Kidney glomerular epithelial cell (primary cell): ENCODE measurements at regions not wholly inside any gene's neighbourhood (a gene's known extent, or its start where the extent isn't known, plus 50 kb on each side); places are given as distances from the start of the nearest gene placed in this dataset.

Experiments used
- DNase-seq: peaks from one replicate; lab custom pipeline; 2025; lab: John Stamatoyannopoulos, UW

DNA sequence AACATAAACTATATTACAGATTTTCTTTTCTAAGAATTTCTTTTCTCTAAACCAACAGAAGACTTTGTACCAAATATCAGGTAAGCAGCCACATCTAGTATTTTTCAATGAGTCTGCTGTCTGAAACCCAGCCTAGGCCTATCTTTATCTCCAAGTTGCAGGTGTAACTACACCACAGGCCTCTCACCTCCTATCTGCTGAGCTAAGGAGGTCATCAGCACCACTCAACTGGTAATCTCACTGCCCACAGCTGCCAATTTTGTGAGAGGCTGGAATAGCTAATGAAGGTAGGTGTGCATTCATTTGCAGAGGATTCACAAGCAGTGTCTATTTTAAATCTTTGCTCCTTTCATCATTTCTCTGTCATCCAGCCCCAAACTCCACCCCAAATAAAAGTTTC is 584.8 kb downstream of the HDGFL1 start:
- no peak for DNase-seq

- no peak for DNase-seq
Observed at GRCh38 chr6:23170049-23170448, 600.7 kb downstream of the HDGFL1 start.

DNA sequence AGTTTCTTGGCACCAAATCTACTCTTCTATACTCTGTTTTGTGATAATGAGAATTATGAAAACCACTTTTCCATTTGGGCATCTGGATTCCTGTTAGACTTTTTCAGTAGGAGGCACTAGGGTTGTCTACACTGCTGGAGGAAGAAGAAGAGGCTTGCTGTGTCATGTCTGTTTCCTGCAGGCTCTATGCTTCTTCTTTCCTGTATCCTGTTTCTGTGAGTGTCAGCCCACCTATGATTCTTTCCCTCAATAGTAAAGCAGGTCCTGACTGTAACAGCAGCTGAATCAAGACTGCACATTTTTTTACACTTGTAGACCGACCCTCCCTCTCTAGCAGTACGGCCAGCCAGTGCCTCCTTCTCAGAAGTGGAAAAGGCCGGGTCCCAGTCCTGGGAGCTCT is 603.9 kb downstream of the HDGFL1 start:
- DNase-seq: no peak

GRCh38 chr6:23174781-23175361 is 605.5 kb downstream of the HDGFL1 start:
- peak; percentile 75 for DNase-seq

- DNase-seq: no peak
Observed at GRCh38 chr6:23175391-23175790, 606.0 kb downstream of the HDGFL1 start.

DNA sequence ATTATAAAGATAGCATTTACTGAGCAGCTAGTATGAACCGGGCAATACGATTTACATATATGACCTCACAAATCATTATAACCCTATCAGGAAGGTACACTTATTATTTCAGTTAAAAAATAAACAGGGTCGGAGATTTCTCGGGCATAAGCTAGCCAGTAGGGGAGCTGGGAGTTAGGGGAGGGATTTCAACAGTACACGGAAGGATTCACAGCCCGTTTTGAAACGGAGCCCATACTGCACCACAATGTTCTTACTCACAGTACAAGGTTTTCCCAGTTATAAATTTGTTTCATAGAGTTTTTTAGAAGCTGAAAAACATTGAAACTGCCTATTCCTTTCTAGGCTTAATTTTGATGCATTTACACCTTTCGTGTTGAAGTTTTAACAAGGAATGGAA is 607.1 kb downstream of the HDGFL1 start:
- DNase-seq: no peak

DNA sequence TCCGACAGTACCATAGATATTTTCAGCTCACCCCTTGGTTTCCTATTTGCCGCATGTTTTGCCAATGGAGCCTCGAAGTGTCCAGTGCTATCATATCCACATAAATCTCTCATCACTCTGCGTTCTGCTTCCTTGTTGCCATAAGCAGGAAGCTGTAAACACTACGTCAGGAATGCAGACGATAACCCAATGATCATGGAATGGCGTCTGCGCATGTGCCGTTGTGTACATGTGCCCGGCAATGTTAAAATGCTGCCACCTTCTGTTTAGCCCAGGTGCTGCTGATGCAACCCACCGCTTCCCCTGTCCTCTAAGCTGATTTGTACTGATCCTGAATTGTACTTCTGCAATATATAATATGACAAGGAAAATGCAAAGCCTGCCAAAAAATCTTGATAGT is 607.5 kb downstream of the HDGFL1 start:
- no peak for DNase-seq

GRCh38 chr6:23177806-23178205 is 608.4 kb downstream of the HDGFL1 start:
- no peak for DNase-seq

- DNase-seq: no peak
Observed at GRCh38 chr6:23179994-23180393, 610.6 kb downstream of the HDGFL1 start.

DNA sequence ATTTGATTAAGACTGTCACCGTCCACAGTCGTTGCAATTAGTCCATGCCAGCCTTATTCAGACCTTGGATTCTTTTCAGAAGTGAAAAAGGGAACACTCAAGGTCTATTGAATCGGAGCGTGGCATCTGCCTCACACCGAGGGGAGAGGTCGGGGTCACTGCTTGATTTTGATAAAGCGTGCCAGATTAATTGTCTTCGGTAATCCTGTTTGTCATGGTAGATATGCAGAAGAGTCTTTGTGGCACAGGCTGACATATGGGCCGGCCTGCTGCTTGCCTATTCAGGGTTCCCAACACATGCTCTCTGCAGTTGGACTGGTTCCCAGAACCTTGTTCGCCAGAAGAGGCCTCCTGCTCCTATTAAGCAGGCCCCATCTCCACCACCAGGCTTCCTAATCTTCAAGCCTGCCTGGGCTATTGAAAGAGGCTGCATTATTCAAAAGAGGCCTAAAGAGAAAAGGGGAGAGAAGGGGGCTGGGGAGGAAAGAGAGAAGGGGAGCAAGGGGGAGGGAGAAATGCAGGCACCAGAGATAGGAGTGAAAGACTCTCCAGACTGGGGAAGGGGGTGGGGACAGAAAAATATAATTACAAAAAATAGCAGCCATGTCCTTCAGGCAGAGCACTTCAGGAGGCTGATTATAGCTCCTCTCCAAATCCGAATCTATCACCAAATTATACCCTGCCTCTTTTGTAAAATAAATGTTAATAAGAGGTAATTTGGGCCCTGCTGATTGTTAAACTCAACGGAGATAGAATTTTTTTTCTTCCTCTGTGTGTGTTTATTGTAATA is 611.3 kb downstream of the HDGFL1 start:
- DNase-seq: no peak

DNA sequence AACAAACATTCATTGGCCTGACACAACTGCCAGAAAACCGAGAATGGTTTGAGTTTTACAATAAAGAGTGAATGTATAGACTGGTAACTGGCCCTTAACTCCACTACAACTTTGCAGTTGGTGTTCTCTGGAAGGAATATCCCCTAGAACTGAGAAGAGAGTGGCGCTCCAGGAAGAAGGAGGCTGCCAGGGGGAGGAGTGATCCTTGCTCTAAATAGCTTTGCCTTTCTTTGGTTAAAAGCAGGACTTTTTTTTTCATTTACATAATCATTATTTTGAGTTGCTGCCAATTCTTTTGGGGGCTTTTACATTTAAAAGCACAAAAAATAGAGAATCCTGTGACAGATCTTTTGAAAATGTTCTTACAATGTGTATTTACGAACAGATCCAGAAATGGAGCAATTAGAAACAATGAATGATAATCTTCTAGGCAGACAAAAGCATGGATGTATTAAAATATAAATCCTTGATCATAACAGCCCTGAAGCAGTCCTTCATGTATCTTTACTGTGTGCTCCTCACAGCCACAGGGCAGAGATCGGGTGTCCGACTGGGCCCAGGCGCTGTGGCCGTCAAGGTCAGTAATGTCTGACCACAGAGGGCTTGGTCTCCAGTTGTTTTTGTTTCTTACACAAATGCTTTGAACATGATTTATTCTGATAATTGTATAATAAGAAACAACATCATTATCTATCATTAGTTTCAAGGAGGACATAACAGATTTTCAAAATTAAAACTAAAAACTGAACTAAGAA is 612.2 kb downstream of the HDGFL1 start:
- DNase-seq: no peak

DNA sequence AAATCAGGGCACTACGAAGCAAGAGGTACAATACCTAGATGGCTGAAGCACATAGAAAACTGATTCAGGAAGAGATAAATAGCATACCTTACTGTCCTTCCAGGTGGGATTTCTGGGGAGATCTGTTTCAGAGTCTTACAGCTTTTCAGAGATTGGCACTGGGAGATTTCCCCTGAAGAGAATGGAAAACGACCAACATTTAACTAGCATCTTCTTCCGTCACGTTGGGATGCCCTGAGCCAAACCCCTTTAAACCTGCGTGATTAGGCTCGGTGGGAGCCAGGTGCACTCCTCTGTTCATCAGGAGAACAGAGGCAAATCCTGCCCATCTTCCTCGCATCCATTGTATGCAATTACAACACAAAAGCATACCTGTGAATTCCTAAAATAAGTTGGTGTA is 614.5 kb downstream of the HDGFL1 start:
- DNase-seq: no peak

GRCh38 chr6:23184351-23184750 is 615.0 kb downstream of the HDGFL1 start:
- no peak for DNase-seq

- no peak for DNase-seq
Observed at GRCh38 chr6:23195487-23195886, 626.1 kb downstream of the HDGFL1 start.

GRCh38 chr6:23199541-23199940 is 630.2 kb downstream of the HDGFL1 start:
- no peak for DNase-seq

- no peak for DNase-seq
Observed at GRCh38 chr6:23200946-23201345, 631.6 kb downstream of the HDGFL1 start.

GRCh38 chr6:23202207-23202606 is 632.8 kb downstream of the HDGFL1 start:
- DNase-seq: no peak

GRCh38 chr6:23212398-23212797 is 643.0 kb downstream of the HDGFL1 start:
- no peak for DNase-seq

- no peak for DNase-seq
Observed at GRCh38 chr6:23213193-23213592, 643.8 kb downstream of the HDGFL1 start.

DNA sequence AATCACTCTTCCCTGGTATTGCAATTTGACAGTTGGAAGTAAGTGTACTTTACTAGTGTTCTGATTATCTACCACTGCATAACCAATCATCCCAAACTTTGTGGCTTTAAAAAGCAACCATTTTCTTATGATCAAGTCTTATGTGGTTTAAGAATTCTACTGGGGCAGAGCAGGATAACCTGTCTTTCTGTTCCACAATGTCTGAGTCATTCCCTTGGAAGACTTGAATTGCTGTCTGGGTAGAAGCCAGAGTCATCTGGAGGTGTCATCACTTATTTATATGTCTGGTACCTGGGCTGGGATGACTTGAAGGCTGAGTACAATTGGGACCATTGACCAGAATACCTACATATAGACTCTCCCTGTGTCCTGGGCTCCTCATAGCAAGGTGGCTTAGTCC is 644.3 kb downstream of the HDGFL1 start:
- DNase-seq: no peak

GRCh38 chr6:23218751-23219150 is 649.4 kb downstream of the HDGFL1 start:
- DNase-seq: no peak

GRCh38 chr6:23222724-23223123 is 653.4 kb downstream of the HDGFL1 start:
- no peak for DNase-seq

GRCh38 chr6:23224540-23224939 is 655.2 kb downstream of the HDGFL1 start:
- DNase-seq: no peak
